MM.1S (cell line): ENCODE measurements at regions not wholly inside any gene's neighbourhood (a gene's known extent, or its start where the extent isn't known, plus 50 kb on each side); places are given as distances from the start of the nearest gene placed in this dataset.
"Not testable (repeated sequence)": the region's sequence is repeated elsewhere in the genome, so short reads cannot be mapped to it uniquely, and the experiment has no call there.

Source experiments
- DNase-seq: peaks from one replicate; pipeline ENCODE4 v3.0.0-alpha.2; 2015
- H2AFZ ChIP-seq: fragments of 300-600 bp; sonication (generic); 2 replicates; pipeline ENCODE4 v1.6.0; 2016; ENCODE audit warnings: antibody characterized with exemption, low read length
- H3F3A ChIP-seq: fragments of 300-600 bp; sonication (generic); 2 replicates; pipeline ENCODE4 v1.6.1; 2016; ENCODE audit warnings: mild to moderate bottlenecking, antibody characterized with exemption, low read length, moderate library complexity, mixed read lengths; ENCODE audit not compliant: insufficient read depth
- H3K27ac ChIP-seq: fragments of 300-600 bp; sonication (generic); 2 replicates; pipeline ENCODE4 v1.5.1; 2016; ENCODE audit warnings: mild to moderate bottlenecking, low read length
- H3K27me3 ChIP-seq: fragments of 300-600 bp; sonication (generic); replicated peaks from 2 replicates; pipeline ENCODE4 v1.6.0; 2016; ENCODE audit warnings: low read length; ENCODE audit not compliant: insufficient read depth
- H3K36me3 ChIP-seq: fragments of 300-600 bp; sonication (generic); replicated peaks from 2 replicates; pipeline ENCODE4 v1.6.1; 2016; ENCODE audit warnings: mild to moderate bottlenecking, low read length, mixed read lengths; ENCODE audit not compliant: insufficient read depth
- H3K4me1 ChIP-seq: fragments of 300-600 bp; sonication (generic); 2 replicates; pipeline ENCODE4 v1.6.1; 2016; ENCODE audit warnings: low read length, mixed read lengths
- H3K4me2 ChIP-seq: fragments of 300-600 bp; sonication (generic); 2 replicates; pipeline ENCODE4 v1.6.0; 2016; ENCODE audit warnings: low read depth, low read length
- H3K4me3 ChIP-seq: fragments of 300-600 bp; sonication (generic); 2 replicates; pipeline ENCODE4 v1.5.1; 2016; ENCODE audit warnings: low read length, mixed read lengths
- H3K79me2 ChIP-seq: fragments of 300-600 bp; sonication (generic); 2 replicates; pipeline ENCODE4 v1.6.1; 2016; ENCODE audit warnings: mixed run types, low read length, mixed read lengths
- H3K9ac ChIP-seq: fragments of 300-600 bp; sonication (generic); 2 replicates; pipeline ENCODE4 v1.6.1; 2016; ENCODE audit warnings: low read length, mixed read lengths
- H3K9me2 ChIP-seq: fragments of 300-600 bp; sonication (generic); replicated peaks from 2 replicates; pipeline ENCODE4 v1.6.1; 2016; ENCODE audit warnings: mild to moderate bottlenecking, low read length, mixed read lengths; ENCODE audit not compliant: insufficient read depth
- H3K9me3 ChIP-seq: fragments of 300-600 bp; sonication (generic); replicated peaks from 2 replicates; pipeline ENCODE4 v1.6.1; 2016; ENCODE audit warnings: mild to moderate bottlenecking, low read length, mixed read lengths; ENCODE audit not compliant: insufficient read depth
- H4K20me1 ChIP-seq: fragments of 300-600 bp; sonication (generic); 2 replicates; pipeline ENCODE4 v1.6.1; 2016; ENCODE audit warnings: mild to moderate bottlenecking, low read length, moderate library complexity, mixed read lengths; ENCODE audit not compliant: insufficient read depth
- EZH2 ChIP-seq: fragments of 300-600 bp; sonication (generic); optimal IDR thresholded peaks from 2 replicates; pipeline ENCODE3; 2017; ENCODE audit warnings: low read depth, mild to moderate bottlenecking, antibody characterized with exemption, low read length, mixed read lengths
- EZH2phosphoT487 ChIP-seq: fragments of 300-600 bp; sonication (generic); IDR thresholded peaks from 2 replicates; pipeline ENCODE4 v1.6.1; 2018; ENCODE audit warnings: antibody characterized with exemption, low read length
- TF ChIP-seq, protein P1 (sequence below): fragments of 300-600 bp; sonication (generic); IDR thresholded peaks from 2 replicates; pipeline ENCODE4 v1.5.1; 2016; ENCODE audit warnings: antibody characterized with exemption, low read length, mixed read lengths

GRCh38 chr10:57654856-57655255 lies 612.8 kb downstream of the IPMK start:
- no peak overlapping the region for H3K27ac ChIP-seq
- no peak overlapping the region for H2AFZ ChIP-seq

DNA sequence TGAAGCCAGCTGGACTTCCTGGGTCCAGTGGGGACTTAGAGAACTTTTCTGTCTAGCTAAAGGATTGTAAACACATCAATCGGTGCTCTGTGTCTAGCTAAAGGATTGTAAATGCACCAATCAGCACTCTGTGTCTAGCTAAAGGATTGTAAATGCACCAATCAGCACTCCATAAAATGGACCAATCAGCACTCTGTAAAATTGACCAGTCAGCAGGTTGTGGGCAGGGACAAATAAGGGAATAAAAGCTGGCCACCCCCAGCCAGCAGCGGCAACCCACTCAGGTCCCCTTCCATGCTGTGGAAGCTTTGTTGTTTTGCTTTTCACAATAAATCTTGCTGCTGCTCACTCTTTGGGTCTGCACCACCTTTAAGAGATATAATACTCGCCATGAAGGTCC lies 622.6 kb downstream of the IPMK start:
- not testable (repeated sequence) for H3F3A ChIP-seq, H3K4me1 ChIP-seq, H3K9me2 ChIP-seq, H2AFZ ChIP-seq, H3K9ac ChIP-seq, H3K27ac ChIP-seq, H3K9me3 ChIP-seq, H3K4me2 ChIP-seq, H3K36me3 ChIP-seq, H3K79me2 ChIP-seq, DNase-seq, H3K4me3 ChIP-seq, H4K20me1 ChIP-seq, H3K27me3 ChIP-seq

More at GRCh38 chr10:57654856-57655255, 612.8 kb downstream of the IPMK start:
- Histone ChIP-seq H3K79me2 (no peaks in the 10 kb centered on the region), H3K9ac (no peak overlapping the region), H3K4me1 (0 out of 2 replicates have a peak, but pooled peaks cover 2% of the 10 kb centered on the region), H3K9me2 (no peaks in the 10 kb centered on the region), H3K27me3 (no peaks in the 10 kb centered on the region), H3K9me3 (no peaks in the 10 kb centered on the region), H4K20me1 (no peaks in the 10 kb centered on the region), H3K36me3 (no peaks in the 10 kb centered on the region), H3K4me2 (peak overlapping the region; percentile 42; the same call in 1 of the 2 replicates), H3F3A (no peaks in the 10 kb centered on the region), H3K4me3 (no peak overlapping the region)
- peak; percentile 37 for DNase-seq
- TF ChIP-seq, protein P1, sequence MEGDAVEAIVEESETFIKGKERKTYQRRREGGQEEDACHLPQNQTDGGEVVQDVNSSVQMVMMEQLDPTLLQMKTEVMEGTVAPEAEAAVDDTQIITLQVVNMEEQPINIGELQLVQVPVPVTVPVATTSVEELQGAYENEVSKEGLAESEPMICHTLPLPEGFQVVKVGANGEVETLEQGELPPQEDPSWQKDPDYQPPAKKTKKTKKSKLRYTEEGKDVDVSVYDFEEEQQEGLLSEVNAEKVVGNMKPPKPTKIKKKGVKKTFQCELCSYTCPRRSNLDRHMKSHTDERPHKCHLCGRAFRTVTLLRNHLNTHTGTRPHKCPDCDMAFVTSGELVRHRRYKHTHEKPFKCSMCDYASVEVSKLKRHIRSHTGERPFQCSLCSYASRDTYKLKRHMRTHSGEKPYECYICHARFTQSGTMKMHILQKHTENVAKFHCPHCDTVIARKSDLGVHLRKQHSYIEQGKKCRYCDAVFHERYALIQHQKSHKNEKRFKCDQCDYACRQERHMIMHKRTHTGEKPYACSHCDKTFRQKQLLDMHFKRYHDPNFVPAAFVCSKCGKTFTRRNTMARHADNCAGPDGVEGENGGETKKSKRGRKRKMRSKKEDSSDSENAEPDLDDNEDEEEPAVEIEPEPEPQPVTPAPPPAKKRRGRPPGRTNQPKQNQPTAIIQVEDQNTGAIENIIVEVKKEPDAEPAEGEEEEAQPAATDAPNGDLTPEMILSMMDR = no peak
- TF ChIP-seq EZH2phosphoT487 = no peak
- no peak for TF ChIP-seq EZH2

- Histone ChIP-seq H3K79me2 (no peaks in the 10 kb centered on the region), H3K36me3 (no peaks in the 10 kb centered on the region), H3K9ac (no peak overlapping the region), H3K9me2 (no peaks in the 10 kb centered on the region), H3K27me3 (no peaks in the 10 kb centered on the region), H3K4me1 (no peaks in the 10 kb centered on the region), H3K4me3 (no peak overlapping the region), H4K20me1 (no peaks in the 10 kb centered on the region), H3K27ac (no peak overlapping the region), H3K9me3 (no peaks in the 10 kb centered on the region), H2AFZ (no peak overlapping the region), H3K4me2 (no peak overlapping the region), H3F3A (no peaks in the 10 kb centered on the region)
- DNase-seq = no peak
- no peak for TF ChIP-seq EZH2phosphoT487
- TF ChIP-seq EZH2 = no peak
- TF ChIP-seq, protein P1 = no peak
Measured at GRCh38 chr10:57638411-57638810, 629.3 kb downstream of the IPMK start.

- H3K36me3 ChIP-seq = no peaks in the 10 kb centered on the region
Measured at GRCh38 chr10:57628592-57629284, 639.0 kb downstream of the IPMK start.

More at GRCh38 chr10:57628592-57629284, 639.0 kb downstream of the IPMK start:
- no peaks in the 10 kb centered on the region for H3K79me2 ChIP-seq
- no peak overlapping the region for H3K4me2 ChIP-seq
- H3K9me2 ChIP-seq = no peaks in the 10 kb centered on the region
- H4K20me1 ChIP-seq = no peaks in the 10 kb centered on the region
- no peak overlapping the region for H3K4me3 ChIP-seq
- no peak overlapping the region for H2AFZ ChIP-seq
- no peak overlapping the region for H3K9ac ChIP-seq
- H3K27ac ChIP-seq = no peak overlapping the region
- no peaks in the 10 kb centered on the region for H3K4me1 ChIP-seq
- TF ChIP-seq EZH2 (no peak), EZH2phosphoT487 (no peak)
- TF ChIP-seq, protein P1 = no peak
- no peak for DNase-seq
- H3F3A ChIP-seq = no peaks in the 10 kb centered on the region
- H3K9me3 ChIP-seq = no peaks in the 10 kb centered on the region
- no peaks in the 10 kb centered on the region for H3K27me3 ChIP-seq
